GM12878 (cell line): ENCODE measurements at regions not wholly inside any gene's neighbourhood (a gene's known extent, or its start where the extent isn't known, plus 50 kb on each side); places are given as distances from the start of the nearest gene placed in this dataset.

Source experiments
- ATAC-seq: fragments of 200-7000 bp; cut with Tn5 transposase; 3 replicates; pipeline ENCODE4 v1.9.1; 2020; ENCODE audit warnings: mild to moderate bottlenecking, moderate library complexity
- BruUV-seq: library from RNA; stranded (reverse); fragments of 400-500 nt; replicated peaks from 2 replicates; lab custom pipeline; 2021; lab: Mats Ljungman, UMichigan
- CTCF ChIA-PET: fragments of 300-600 bp; sonication (Branson Sonifier 250); formaldehyde crosslinking; extraction: SDS; loops from one replicate; lab custom pipeline; 2021; ENCODE audit warnings: inconsistent platforms; lab: Yijun Ruan, JAX
- POLR2A ChIA-PET: fragments of 350-600 bp; formaldehyde crosslinking; extraction: SDS; loops from one replicate; lab custom pipeline; 2021; ENCODE audit warnings: inconsistent platforms; lab: Charles Lee
- RAD21 ChIA-PET: fragments of 300-600 bp; sonication (Branson Sonifier 250); formaldehyde crosslinking; loops from one replicate; lab custom pipeline; 2023; ENCODE audit warnings: antibody characterized with exemption; ENCODE audit not compliant: unreplicated experiment; lab: Charles Lee
- SMC1A ChIA-PET: fragments of 300-600 bp; sonication (Branson Sonifier 250); formaldehyde crosslinking; loops from one replicate; lab custom pipeline; 2023; ENCODE audit not compliant: unreplicated experiment, uncharacterized antibody; lab: Charles Lee
- DNase-seq: peaks from one replicate; pipeline ENCODE4 v3.0.0-alpha.2; 2011; ENCODE audit warnings: low read depth, low spot score
- FAIRE-seq: peaks from 3 replicates; lab custom pipeline; 2011; peaks lifted over from hg19 to GRCh38; lab: Jason Lieb, UNC
- H2AFZ ChIP-seq: 2 replicates; pipeline ENCODE4 v1.6.0; 2011; ENCODE audit warnings: low read depth, low read length, control low read depth; ENCODE audit not compliant: control insufficient read depth
- H3K27ac ChIP-seq: 2 replicates; pipeline ENCODE4 v1.5.1; 2011; ENCODE audit warnings: control low read depth; ENCODE audit not compliant: control insufficient read depth, insufficient read depth
- H3K27me3 ChIP-seq, 2 experiments: replicated peaks in 1 of 2; 2 replicates each; pipeline versions ENCODE4 v1.6.0 to v1.6.1; 2011; ENCODE audit warnings: low read length in 1 of 2; ENCODE audit not compliant: control insufficient read depth in 2 of 2, insufficient read depth in 2 of 2
- H3K36me3 ChIP-seq, 2 experiments: 2 replicates each; pipeline ENCODE4 v1.5.1; 2011; ENCODE audit warnings: low read length in 1 of 2; ENCODE audit not compliant: control insufficient read depth in 2 of 2, insufficient read depth in 2 of 2
- H3K4me1 ChIP-seq: 2 replicates; pipeline ENCODE4 v1.6.1; 2011; ENCODE audit warnings: mild to moderate bottlenecking, low read length, moderate library complexity, mixed read lengths; ENCODE audit not compliant: control insufficient read depth, insufficient read depth
- H3K4me2 ChIP-seq: 2 replicates; pipeline ENCODE4 v1.6.0; 2011; ENCODE audit warnings: control low read depth; ENCODE audit not compliant: control insufficient read depth, insufficient read depth
- H3K4me3 ChIP-seq: fragments of 200-600 bp; sonication (generic); 2 replicates; pipeline ENCODE4 v1.5.1; 2016
- H3K79me2 ChIP-seq: 2 replicates; pipeline ENCODE4 v1.6.0; 2011; ENCODE audit warnings: low read length; ENCODE audit not compliant: control insufficient read depth, insufficient read depth
- H3K9ac ChIP-seq: 2 replicates; pipeline ENCODE4 v1.8.0; 2011; ENCODE audit warnings: low read length, control low read depth, mixed read lengths; ENCODE audit not compliant: control insufficient read depth, insufficient read depth
- H3K9me3 ChIP-seq: replicated peaks from 3 replicates; pipeline ENCODE4 v1.5.1; 2011; ENCODE audit warnings: mild to moderate bottlenecking, low read length; ENCODE audit not compliant: control insufficient read depth, insufficient read depth
- H4K20me1 ChIP-seq: 2 replicates; pipeline ENCODE4 v1.6.0; 2011; ENCODE audit not compliant: control insufficient read depth, insufficient read depth
- ASH2L ChIP-seq: fragments of 300-600, 200-600 bp; sonication (generic); IDR thresholded peaks from 2 replicates; pipeline ENCODE4 v1.6.1; 2017; ENCODE audit warnings: low read depth, mild to moderate bottlenecking, borderline replicate concordance
- CREM ChIP-seq: IDR thresholded peaks from 2 replicates; pipeline ENCODE4 v1.6.1; 2014; ENCODE audit warnings: antibody characterized with exemption, low read depth
- JUNB ChIP-seq: IDR thresholded peaks from 2 replicates; pipeline ENCODE4 v1.6.1; 2016; ENCODE audit warnings: antibody characterized with exemption, mild to moderate bottlenecking
- LARP7 ChIP-seq: fragments of 450-650 bp; IDR thresholded peaks from 2 replicates; pipeline ENCODE4 v1.6.1; 2017; ENCODE audit warnings: mild to moderate bottlenecking
- RELB ChIP-seq: fragments of 450-650 bp; IDR thresholded peaks from 2 replicates; pipeline ENCODE4 v1.6.1; 2017; ENCODE audit warnings: low read depth, mild to moderate bottlenecking, moderate library complexity
- WGBS: methylation state at CpG from one replicate; pipeline ENCODE4 v1.1.6; 2016; ENCODE audit warnings: low lambda C conversion rate; ENCODE audit not compliant: insufficient replicate concordance, insufficient coverage; ENCODE audit errors: missing lambda C conversion rate; 5-methylcytosine and 5-hydroxymethylcytosine counted together
- in situ Hi-C: fragments of 300-500 bp; cut with MboI; formaldehyde crosslinking; loops from 9 replicates; pipeline ENCODE4 v1.14.3; 2018; ENCODE audit warnings: mixed read lengths
- intact Hi-C: fragments of 100-400 bp; cut with micrococcal nuclease; formaldehyde crosslinking; loops from one replicate; pipeline ENCODE4 v1.14.2; 2022; ENCODE audit not compliant: unreplicated experiment
- TF ChIP-seq, protein P1 (sequence below): IDR thresholded peaks from 2 replicates; pipeline ENCODE4 v1.6.1; 2011; ENCODE audit warnings: low read depth, low read length, improper control_type of control experiment, borderline replicate concordance

DNA sequence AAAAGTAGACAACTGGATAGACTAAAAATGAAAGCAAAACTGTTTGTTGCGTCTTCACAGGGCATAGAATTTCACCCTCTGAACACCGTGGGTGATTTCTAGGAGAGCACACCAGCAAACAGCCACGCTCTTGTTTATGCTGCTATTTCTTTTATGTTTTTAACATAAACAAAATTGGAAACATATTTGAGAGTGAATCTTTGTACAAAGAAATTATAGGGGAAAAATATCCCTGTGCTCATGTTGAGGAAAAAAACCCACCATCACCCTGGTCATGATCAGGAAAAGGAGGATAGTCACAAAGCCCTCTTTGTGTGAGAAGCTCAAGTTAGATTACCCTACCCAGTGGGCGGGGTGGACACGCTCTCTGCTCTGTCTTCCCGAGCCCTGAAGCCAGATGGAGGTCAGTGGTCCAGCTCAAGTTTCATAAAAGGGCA lies 313.3 kb downstream of the SATB1 start:
- Histone ChIP-seq H3K4me1 (no peaks in the 10 kb centered on the region), H3K79me2 (no peaks in the 10 kb centered on the region), H2AFZ (peak overlapping the region; percentile 72), H3K4me3 (no peak overlapping the region), H3K36me3 (no peaks in the 10 kb centered on the region), H3K9ac (peak overlapping the region; percentile 52; the same call in 1 of the 2 replicates), H3K27me3 (no peaks in the 10 kb centered on the region), H3K4me2 (peak overlapping the region; percentile 73), H3K27ac (no peak overlapping the region), H3K9me3 (no peaks in the 10 kb centered on the region), H4K20me1 (no peaks in the 10 kb centered on the region)
- TF ChIP-seq, protein P1, sequence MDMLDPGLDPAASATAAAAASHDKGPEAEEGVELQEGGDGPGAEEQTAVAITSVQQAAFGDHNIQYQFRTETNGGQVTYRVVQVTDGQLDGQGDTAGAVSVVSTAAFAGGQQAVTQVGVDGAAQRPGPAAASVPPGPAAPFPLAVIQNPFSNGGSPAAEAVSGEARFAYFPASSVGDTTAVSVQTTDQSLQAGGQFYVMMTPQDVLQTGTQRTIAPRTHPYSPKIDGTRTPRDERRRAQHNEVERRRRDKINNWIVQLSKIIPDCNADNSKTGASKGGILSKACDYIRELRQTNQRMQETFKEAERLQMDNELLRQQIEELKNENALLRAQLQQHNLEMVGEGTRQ, result no peak
- TF ChIP-seq CREM (no peak), JUNB (peak; percentile 58), ASH2L (peak; percentile 66; the same call in 1 of the 2 replicates), RELB (0 out of 2 replicates have a peak, but pooled peaks have one; percentile 22), LARP7 (no peak)
- in situ Hi-C loops, result no loop called here
- no TSS peak for BruUV-seq
- ChIA-PET POLR2A (no interaction called here), CTCF (interaction anchor here (0.7 to 0.8 kb wide), 2 partner anchors 15 to 778 kb away, joined by 3 to 4 read pairs; no protein-coding TSS in a partner anchor), SMC1A (interaction anchor here (0.8 to 3.9 kb wide), 5 partner anchors 9 to 85 kb away, joined by 3 to 36 read pairs (median 3); no protein-coding TSS in a partner anchor), RAD21 (interaction anchor here (1.2 to 2.5 kb wide), 2 partner anchors 10 to 15 kb away, joined by 3 to 16 read pairs; no protein-coding TSS in a partner anchor)
- 0% methylated on average over 6 of the region's 6 CpGs for WGBS
- intact Hi-C loops, result no loop called here
- FAIRE-seq, result peak; percentile 49
- DNase-seq, result peak; percentile 31
- ATAC-seq, result peak; percentile 90
